ENCODE measurements at regions not wholly inside any gene's neighbourhood (a gene's known extent, or its start where the extent isn't known, plus 50 kb on each side); places are given as distances from the start of the nearest gene placed in this dataset.

- no peak for TF ChIP-seq CTCF (IDR thresholded peaks at IDR 0.05)
Measured at GRCh38 chr4:127138586-127138985, 494.2 kb upstream of the INTU start.

GRCh38 chr4:127139788-127140286, 492.9 kb upstream of the INTU start:
- DNase-seq (ENCODE audit: low spot score), result no peak
- no peak for TF ChIP-seq CTCF (IDR thresholded peaks at IDR 0.05)
- no peak for ATAC-seq (ENCODE audit: low FRiP score)

More at GRCh38 chr4:127138586-127138985, 494.2 kb upstream of the INTU start:
- ATAC-seq (ENCODE audit: low FRiP score), result no peak
- no peak for DNase-seq (ENCODE audit: low spot score)

- ATAC-seq (ENCODE audit: low FRiP score), result no peak
- TF ChIP-seq CTCF (IDR thresholded peaks at IDR 0.05), result no peak
- DNase-seq (ENCODE audit: low spot score), result no peak
Measured at GRCh38 chr4:127140306-127140705, 492.5 kb upstream of the INTU start.

- ATAC-seq (ENCODE audit: low FRiP score) (no peak), DNase-seq (ENCODE audit: low spot score) (no peak)
- TF ChIP-seq CTCF (IDR thresholded peaks at IDR 0.05), result no peak
Measured at GRCh38 chr4:127141856-127142255, 490.9 kb upstream of the INTU start.

- ATAC-seq (ENCODE audit: low FRiP score), result no peak
- no peak for TF ChIP-seq CTCF (IDR thresholded peaks at IDR 0.05)
- no peak for DNase-seq (ENCODE audit: low spot score)
Measured at GRCh38 chr4:127143460-127144195, 489.1 kb upstream of the INTU start.

- ATAC-seq (ENCODE audit: low FRiP score) (no peak), DNase-seq (ENCODE audit: low spot score) (no peak)
- TF ChIP-seq CTCF (IDR thresholded peaks at IDR 0.05), result no peak
Measured at GRCh38 chr4:127145006-127145540, 487.7 kb upstream of the INTU start.

- ATAC-seq (ENCODE audit: low FRiP score) (no peak), DNase-seq (ENCODE audit: low spot score) (no peak)
Measured at GRCh38 chr4:127148165-127148564, 484.6 kb upstream of the INTU start.

More at GRCh38 chr4:127148165-127148564, 484.6 kb upstream of the INTU start:
- no peak for TF ChIP-seq CTCF (IDR thresholded peaks at IDR 0.05)

Measured in omental fat pad (tissue), 3 donors.